GM23338 (cell line): ENCODE measurements at regions not wholly inside any gene's neighbourhood (a gene's known extent, or its start where the extent isn't known, plus 50 kb on each side); places are given as distances from the start of the nearest gene placed in this dataset.

ENCODE experiments used
- ATAC-seq: fragments of 200-7000 bp; cut with Tn5 transposase; 3 replicates; pipeline ENCODE4 v1.9.1; 2020
- DNase-seq: peaks from one replicate; pipeline ENCODE4 v3.0.0-alpha.2; 2015; ENCODE audit warnings: low spot score
- H2AFZ ChIP-seq: fragments of 200-600 bp; sonication (generic); 2 replicates; pipeline ENCODE4 v1.8.0; 2016; ENCODE audit warnings: antibody characterized with exemption, mild to moderate bottlenecking, moderate library complexity
- H3F3A ChIP-seq: fragments of 200-600 bp; sonication (generic); replicated peaks from 2 replicates; pipeline ENCODE4 v1.8.0; 2017; ENCODE audit warnings: antibody characterized with exemption, mixed run types, low read depth
- H3K27ac ChIP-seq: fragments of 200-600 bp; sonication (generic); 2 replicates; pipeline ENCODE4 v1.6.1; 2016; ENCODE audit warnings: low read depth
- H3K27me3 ChIP-seq: fragments of 200-600 bp; sonication (generic); 2 replicates; pipeline ENCODE4 v1.8.0; 2016; ENCODE audit warnings: mild to moderate bottlenecking, mixed run types, moderate library complexity; ENCODE audit not compliant: insufficient read depth
- H3K36me3 ChIP-seq: fragments of 200-600 bp; sonication (generic); 2 replicates; pipeline ENCODE4 v1.8.0; 2016; ENCODE audit warnings: mild to moderate bottlenecking; ENCODE audit not compliant: insufficient read depth
- H3K4me1 ChIP-seq: fragments of 200-600 bp; sonication (generic); 2 replicates; pipeline ENCODE4 v1.8.0; 2016; ENCODE audit warnings: mild to moderate bottlenecking, moderate library complexity; ENCODE audit not compliant: insufficient read depth
- H3K4me2 ChIP-seq: fragments of 200-600 bp; sonication (generic); 2 replicates; pipeline ENCODE4 v1.7.1; 2017; ENCODE audit warnings: mixed run types
- H3K4me3 ChIP-seq: fragments of 200-600 bp; sonication (generic); 2 replicates; pipeline ENCODE4 v1.6.1; 2016; ENCODE audit warnings: mixed run types
- H3K79me2 ChIP-seq: fragments of 200-600 bp; sonication (generic); replicated peaks from 2 replicates; pipeline ENCODE4 v1.8.0; 2017; ENCODE audit warnings: mild to moderate bottlenecking; ENCODE audit not compliant: insufficient read depth
- H3K9me2 ChIP-seq: fragments of 200-600 bp; sonication (generic); 2 replicates; pipeline ENCODE4 v1.8.0; 2017; ENCODE audit not compliant: insufficient read depth
- H4K20me1 ChIP-seq: fragments of 200-600 bp; sonication (generic); replicated peaks from 2 replicates; pipeline ENCODE4 v1.8.0; 2017; ENCODE audit warnings: mild to moderate bottlenecking; ENCODE audit not compliant: insufficient read depth
- H3K27ac Mint-ChIP-seq: 2 replicates; pipeline ENCODE4 v1.8.0; 2020; ENCODE audit warnings: inconsistent platforms, mild to moderate bottlenecking, moderate library complexity, mixed read lengths
- H3K27me3 Mint-ChIP-seq: 3 replicates; pipeline ENCODE4 v1.8.0; 2022; ENCODE audit warnings: low read depth, mild to moderate bottlenecking, moderate library complexity, mixed read lengths, inconsistent platforms; ENCODE audit not compliant: insufficient read depth, poor library complexity
- H3K36me3 Mint-ChIP-seq: 3 replicates; pipeline ENCODE4 v1.8.0; 2021; ENCODE audit warnings: low read depth, mild to moderate bottlenecking, inconsistent platforms, moderate library complexity, mixed read lengths
- H3K4me1 Mint-ChIP-seq: 3 replicates; pipeline ENCODE4 v1.8.0; 2020; ENCODE audit warnings: mild to moderate bottlenecking, inconsistent platforms, mixed read lengths
- H3K4me3 Mint-ChIP-seq: 3 replicates; pipeline ENCODE4 v1.8.0; 2021; ENCODE audit warnings: moderate library complexity, mild to moderate bottlenecking, inconsistent platforms, mixed read lengths
- H3K9me3 Mint-ChIP-seq: 3 replicates; pipeline ENCODE4 v1.8.0; 2020; ENCODE audit warnings: moderate library complexity, mild to moderate bottlenecking, inconsistent platforms, mixed read lengths
- CTCF ChIP-seq, 2 experiments: fragments of 200-600 bp in 1 of 2; sonication (generic) in 1 of 2; conservative IDR thresholded peaks; 2 replicates each; pipeline versions ENCODE4 v1.5.1 to v1.6.1; 2016 to 2017; ENCODE audit warnings: antibody characterized with exemption in 2 of 2, low read depth in 2 of 2, mild to moderate bottlenecking in 2 of 2, moderate library complexity in 1 of 2
- ETS1 ChIP-seq: IDR thresholded peaks from 2 replicates; pipeline ENCODE4 v1.6.1; 2016; ENCODE audit warnings: antibody characterized with exemption
- EZH2 ChIP-seq: fragments of 200-600 bp; sonication (generic); IDR thresholded peaks from one replicate; pipeline ENCODE4 v1.8.0; 2017; ENCODE audit warnings: antibody characterized with exemption, mild to moderate bottlenecking, low read depth; ENCODE audit not compliant: unreplicated experiment
- EZH2phosphoT487 ChIP-seq: fragments of 200-600 bp; sonication (generic); IDR thresholded peaks from one replicate; pipeline ENCODE4 v1.8.1; 2018; ENCODE audit warnings: antibody characterized with exemption; ENCODE audit not compliant: unreplicated experiment
- JUNB ChIP-seq: IDR thresholded peaks from one replicate; pipeline ENCODE4 v1.6.1; 2016; ENCODE audit warnings: antibody characterized with exemption; ENCODE audit not compliant: unreplicated experiment
- NANOG ChIP-seq: IDR thresholded peaks from 2 replicates; pipeline ENCODE4 v1.6.1; 2016; ENCODE audit warnings: antibody characterized with exemption, borderline replicate concordance
- REST ChIP-seq: IDR thresholded peaks from one replicate; pipeline ENCODE4 v1.6.1; 2018; ENCODE audit warnings: antibody characterized with exemption; ENCODE audit not compliant: unreplicated experiment
- STAT1 ChIP-seq: IDR thresholded peaks from one replicate; pipeline ENCODE4 v1.6.1; 2016; ENCODE audit warnings: antibody characterized with exemption; ENCODE audit not compliant: unreplicated experiment
- ZNF114 ChIP-seq: fragments of 250-450 bp; sonication (Bioruptor Pico); IDR thresholded peaks from 2 replicates; pipeline ENCODE4 v1.5.0; 2020; ENCODE audit warnings: mild to moderate bottlenecking, moderate library complexity
- ZNF331 ChIP-seq: fragments of 250-450 bp; sonication (Bioruptor Pico); IDR thresholded peaks from 2 replicates; pipeline ENCODE4 v1.5.0; 2020; ENCODE audit warnings: low read depth, mild to moderate bottlenecking, moderate library complexity
- ZNF462 ChIP-seq: fragments of 250-450 bp; sonication (Bioruptor Pico); IDR thresholded peaks from 2 replicates; pipeline ENCODE4 v1.5.0; 2020; ENCODE audit warnings: mild to moderate bottlenecking, moderate library complexity

GRCh38 chr2:6637330-6637729 is 228.4 kb downstream of the CMPK2 start:
- Histone ChIP-seq H3K4me2 (no peak overlapping the region), H3K9me2 (peaks cover 17% of the 10 kb centered on the region), H3K36me3 (no peaks in the 10 kb centered on the region), H3F3A (no peaks in the 10 kb centered on the region), H3K79me2 (no peaks in the 10 kb centered on the region), H2AFZ (no peak overlapping the region), H3K27ac (no peak overlapping the region), H3K4me3 (no peak overlapping the region), H3K4me1 (peaks cover 29% of the 10 kb centered on the region), H4K20me1 (no peaks in the 10 kb centered on the region), H3K27me3 (no peaks in the 10 kb centered on the region)
- DNase-seq (no peak), ATAC-seq (no peak)
- Mint-ChIP-seq H3K4me3 (no peak overlapping the region), H3K27ac (no peak overlapping the region; the same call in 1 of the 2 replicates), H3K4me1 (peaks cover 24% of the 10 kb centered on the region), H3K9me3 (peaks cover 44% of the 10 kb centered on the region), H3K36me3 (peaks cover 8% of the 10 kb centered on the region; the same call in 2 of the 3 replicates), H3K27me3 (peaks cover 2% of the 10 kb centered on the region)
- no peak for TF ChIP-seq NANOG
- TF ChIP-seq EZH2, result no peak
- TF ChIP-seq ZNF462 (CRISPR knock-in tag), result no peak
- no peak for TF ChIP-seq ETS1
- no peak for TF ChIP-seq STAT1
- TF ChIP-seq ZNF114, result no peak
- no peak for TF ChIP-seq CTCF (conservative IDR thresholded peaks at IDR 0.05; ENCODE audit: low read depth in 2 of 2)
- TF ChIP-seq ZNF331 (CRISPR knock-in tag), result no peak
- no peak for TF ChIP-seq JUNB
- TF ChIP-seq REST, result no peak
- TF ChIP-seq EZH2phosphoT487, result no peak
